PFSK-1 (cell line): ENCODE measurements at regions not wholly inside any gene's neighbourhood (a gene's known extent, or its start where the extent isn't known, plus 50 kb on each side); places are given as distances from the start of the nearest gene placed in this dataset.

ENCODE experiments used
- POLR2AphosphoS5 ChIP-seq: IDR thresholded peaks from 2 replicates; pipeline ENCODE4 v1.6.1; 2012; ENCODE audit warnings: low read depth, mild to moderate bottlenecking, control low read depth, low read length, moderate library complexity
- TAF1 ChIP-seq: IDR thresholded peaks from 2 replicates; pipeline ENCODE4 v1.6.1; 2012; ENCODE audit warnings: low read length, control low read depth, borderline replicate concordance; ENCODE audit not compliant: insufficient read depth
- TF ChIP-seq, protein P1 (sequence below), 2 experiments: IDR thresholded peaks; 2 replicates each; pipeline versions ENCODE4 v1.6.1 to v1.8.0; 2011 to 2012; ENCODE audit warnings: low read depth in 2 of 2, low read length in 2 of 2, control low read depth in 1 of 2, inconsistent platforms in 1 of 2, mild to moderate bottlenecking in 1 of 2, moderate library complexity in 1 of 2; ENCODE audit not compliant: insufficient read depth in 1 of 2

- TF ChIP-seq POLR2AphosphoS5: no peak
- no peak for TF ChIP-seq TAF1
- TF ChIP-seq, protein P1, sequence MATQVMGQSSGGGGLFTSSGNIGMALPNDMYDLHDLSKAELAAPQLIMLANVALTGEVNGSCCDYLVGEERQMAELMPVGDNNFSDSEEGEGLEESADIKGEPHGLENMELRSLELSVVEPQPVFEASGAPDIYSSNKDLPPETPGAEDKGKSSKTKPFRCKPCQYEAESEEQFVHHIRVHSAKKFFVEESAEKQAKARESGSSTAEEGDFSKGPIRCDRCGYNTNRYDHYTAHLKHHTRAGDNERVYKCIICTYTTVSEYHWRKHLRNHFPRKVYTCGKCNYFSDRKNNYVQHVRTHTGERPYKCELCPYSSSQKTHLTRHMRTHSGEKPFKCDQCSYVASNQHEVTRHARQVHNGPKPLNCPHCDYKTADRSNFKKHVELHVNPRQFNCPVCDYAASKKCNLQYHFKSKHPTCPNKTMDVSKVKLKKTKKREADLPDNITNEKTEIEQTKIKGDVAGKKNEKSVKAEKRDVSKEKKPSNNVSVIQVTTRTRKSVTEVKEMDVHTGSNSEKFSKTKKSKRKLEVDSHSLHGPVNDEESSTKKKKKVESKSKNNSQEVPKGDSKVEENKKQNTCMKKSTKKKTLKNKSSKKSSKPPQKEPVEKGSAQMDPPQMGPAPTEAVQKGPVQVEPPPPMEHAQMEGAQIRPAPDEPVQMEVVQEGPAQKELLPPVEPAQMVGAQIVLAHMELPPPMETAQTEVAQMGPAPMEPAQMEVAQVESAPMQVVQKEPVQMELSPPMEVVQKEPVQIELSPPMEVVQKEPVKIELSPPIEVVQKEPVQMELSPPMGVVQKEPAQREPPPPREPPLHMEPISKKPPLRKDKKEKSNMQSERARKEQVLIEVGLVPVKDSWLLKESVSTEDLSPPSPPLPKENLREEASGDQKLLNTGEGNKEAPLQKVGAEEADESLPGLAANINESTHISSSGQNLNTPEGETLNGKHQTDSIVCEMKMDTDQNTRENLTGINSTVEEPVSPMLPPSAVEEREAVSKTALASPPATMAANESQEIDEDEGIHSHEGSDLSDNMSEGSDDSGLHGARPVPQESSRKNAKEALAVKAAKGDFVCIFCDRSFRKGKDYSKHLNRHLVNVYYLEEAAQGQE (IDR thresholded peaks at IDR 0.05; ENCODE audit: insufficient read depth in 1 of 2, low read depth in 2 of 2, low read length in 2 of 2): no peak
These were observed 980.1 kb downstream of the FSTL5 start for GRCh38 chr4:161183729-161184128.
